ENCODE measurements at regions not wholly inside any gene's neighbourhood (a gene's known extent, or its start where the extent isn't known, plus 50 kb on each side); places are given as distances from the start of the nearest gene placed in this dataset.
A peak's percentile ranks its signal among the peaks of the same experiment; 100 is the strongest.

DNA sequence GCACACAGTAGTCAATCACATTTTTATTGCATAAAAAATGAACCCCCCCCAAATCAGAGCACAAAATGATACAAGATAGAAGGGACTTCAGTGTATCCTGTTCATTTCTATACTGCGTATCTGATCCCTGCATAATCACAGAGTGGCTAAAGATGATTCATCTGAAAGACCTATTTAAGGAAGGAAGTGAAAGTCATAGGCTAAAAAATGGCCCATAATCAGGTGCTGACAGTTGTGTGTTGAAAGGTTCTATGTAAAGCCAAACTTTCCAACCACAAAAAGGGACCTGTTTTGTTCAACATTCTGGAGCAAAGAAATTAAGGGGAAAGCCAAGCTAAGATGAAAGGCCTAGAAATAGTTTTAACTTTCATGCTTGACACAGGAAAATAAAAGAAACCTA is 147.8 kb upstream of the ATP2B1 start (continued):
- TF ChIP-seq MYB (IDR thresholded peaks at IDR 0.05; ENCODE audit: borderline replicate concordance, low read depth, low read length) (0 out of 2 replicates have a peak, but pooled peaks have one; percentile 39), ZSCAN29 (IDR thresholded peaks at IDR 0.05) (0 out of 2 replicates have a peak, but pooled peaks have one; percentile 9), LARP7 (IDR thresholded peaks at IDR 0.05) (no peak), SMAD1 (IDR thresholded peaks at IDR 0.05; ENCODE audit: low read depth, partially characterized antibody) (no peak), HDAC6 (IDR thresholded peaks at IDR 0.05; ENCODE audit: unreplicated experiment) (no peak), BACH1 (IDR thresholded peaks at IDR 0.05; ENCODE audit: borderline replicate concordance) (peak; percentile 89; the same call in 1 of the 2 replicates), CEBPB (IDR thresholded peaks at IDR 0.05; ENCODE audit: borderline replicate concordance in 1 of 2, low read depth in 2 of 2, low read length in 2 of 2) (peak in 1 of 2 experiments; percentile 94; a peak in 1 of 4 replicates), BCL11A (IDR thresholded peaks at IDR 0.05; ENCODE audit: low read depth, low read length) (peak; percentile 85; the same call in 1 of the 2 replicates), KAT2A (conservative IDR thresholded peaks at IDR 0.05; ENCODE audit: control insufficient read depth, low read depth, low read length) (no peak), ESRRA (IDR thresholded peaks at IDR 0.05; ENCODE audit: low read length) (no peak), FOXK2 (IDR thresholded peaks at IDR 0.05) (no peak), MEF2A (IDR thresholded peaks at IDR 0.05; ENCODE audit: insufficient read depth, low read depth, low read length) (peak; percentile 94), TCF12 (IDR thresholded peaks at IDR 0.05; ENCODE audit: low read depth, low read length) (peak; percentile 40; the same call in 1 of the 2 replicates)
- TF ChIP-seq, protein P1, sequence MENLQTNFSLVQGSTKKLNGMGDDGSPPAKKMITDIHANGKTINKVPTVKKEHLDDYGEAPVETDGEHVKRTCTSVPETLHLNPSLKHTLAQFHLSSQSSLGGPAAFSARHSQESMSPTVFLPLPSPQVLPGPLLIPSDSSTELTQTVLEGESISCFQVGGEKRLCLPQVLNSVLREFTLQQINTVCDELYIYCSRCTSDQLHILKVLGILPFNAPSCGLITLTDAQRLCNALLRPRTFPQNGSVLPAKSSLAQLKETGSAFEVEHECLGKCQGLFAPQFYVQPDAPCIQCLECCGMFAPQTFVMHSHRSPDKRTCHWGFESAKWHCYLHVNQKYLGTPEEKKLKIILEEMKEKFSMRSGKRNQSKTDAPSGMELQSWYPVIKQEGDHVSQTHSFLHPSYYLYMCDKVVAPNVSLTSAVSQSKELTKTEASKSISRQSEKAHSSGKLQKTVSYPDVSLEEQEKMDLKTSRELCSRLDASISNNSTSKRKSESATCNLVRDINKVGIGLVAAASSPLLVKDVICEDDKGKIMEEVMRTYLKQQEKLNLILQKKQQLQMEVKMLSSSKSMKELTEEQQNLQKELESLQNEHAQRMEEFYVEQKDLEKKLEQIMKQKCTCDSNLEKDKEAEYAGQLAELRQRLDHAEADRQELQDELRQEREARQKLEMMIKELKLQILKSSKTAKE (IDR thresholded peaks at IDR 0.05; ENCODE audit: low read depth, poor library complexity, severe bottlenecking), result peak; percentile 75
- TF ChIP-seq, protein P2, sequence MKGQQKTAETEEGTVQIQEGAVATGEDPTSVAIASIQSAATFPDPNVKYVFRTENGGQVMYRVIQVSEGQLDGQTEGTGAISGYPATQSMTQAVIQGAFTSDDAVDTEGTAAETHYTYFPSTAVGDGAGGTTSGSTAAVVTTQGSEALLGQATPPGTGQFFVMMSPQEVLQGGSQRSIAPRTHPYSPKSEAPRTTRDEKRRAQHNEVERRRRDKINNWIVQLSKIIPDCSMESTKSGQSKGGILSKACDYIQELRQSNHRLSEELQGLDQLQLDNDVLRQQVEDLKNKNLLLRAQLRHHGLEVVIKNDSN (IDR thresholded peaks at IDR 0.05; ENCODE audit: borderline replicate concordance, extremely low read length, insufficient read depth, low read depth, low read length), result no peak
- TF ChIP-seq, protein P3, sequence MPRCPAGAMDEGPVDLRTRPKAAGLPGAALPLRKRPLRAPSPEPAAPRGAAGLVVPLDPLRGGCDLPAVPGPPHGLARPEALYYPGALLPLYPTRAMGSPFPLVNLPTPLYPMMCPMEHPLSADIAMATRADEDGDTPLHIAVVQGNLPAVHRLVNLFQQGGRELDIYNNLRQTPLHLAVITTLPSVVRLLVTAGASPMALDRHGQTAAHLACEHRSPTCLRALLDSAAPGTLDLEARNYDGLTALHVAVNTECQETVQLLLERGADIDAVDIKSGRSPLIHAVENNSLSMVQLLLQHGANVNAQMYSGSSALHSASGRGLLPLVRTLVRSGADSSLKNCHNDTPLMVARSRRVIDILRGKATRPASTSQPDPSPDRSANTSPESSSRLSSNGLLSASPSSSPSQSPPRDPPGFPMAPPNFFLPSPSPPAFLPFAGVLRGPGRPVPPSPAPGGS (IDR thresholded peaks at IDR 0.05; ENCODE audit: borderline replicate concordance, insufficient read depth, low read depth, low read length, poor library complexity, severe bottlenecking), result peak; percentile 69
- TF ChIP-seq, protein P4, sequence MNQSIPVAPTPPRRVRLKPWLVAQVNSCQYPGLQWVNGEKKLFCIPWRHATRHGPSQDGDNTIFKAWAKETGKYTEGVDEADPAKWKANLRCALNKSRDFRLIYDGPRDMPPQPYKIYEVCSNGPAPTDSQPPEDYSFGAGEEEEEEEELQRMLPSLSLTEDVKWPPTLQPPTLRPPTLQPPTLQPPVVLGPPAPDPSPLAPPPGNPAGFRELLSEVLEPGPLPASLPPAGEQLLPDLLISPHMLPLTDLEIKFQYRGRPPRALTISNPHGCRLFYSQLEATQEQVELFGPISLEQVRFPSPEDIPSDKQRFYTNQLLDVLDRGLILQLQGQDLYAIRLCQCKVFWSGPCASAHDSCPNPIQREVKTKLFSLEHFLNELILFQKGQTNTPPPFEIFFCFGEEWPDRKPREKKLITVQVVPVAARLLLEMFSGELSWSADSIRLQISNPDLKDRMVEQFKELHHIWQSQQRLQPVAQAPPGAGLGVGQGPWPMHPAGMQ (IDR thresholded peaks at IDR 0.05; ENCODE audit: borderline replicate concordance), result no peak
- TF ChIP-seq, protein P5, sequence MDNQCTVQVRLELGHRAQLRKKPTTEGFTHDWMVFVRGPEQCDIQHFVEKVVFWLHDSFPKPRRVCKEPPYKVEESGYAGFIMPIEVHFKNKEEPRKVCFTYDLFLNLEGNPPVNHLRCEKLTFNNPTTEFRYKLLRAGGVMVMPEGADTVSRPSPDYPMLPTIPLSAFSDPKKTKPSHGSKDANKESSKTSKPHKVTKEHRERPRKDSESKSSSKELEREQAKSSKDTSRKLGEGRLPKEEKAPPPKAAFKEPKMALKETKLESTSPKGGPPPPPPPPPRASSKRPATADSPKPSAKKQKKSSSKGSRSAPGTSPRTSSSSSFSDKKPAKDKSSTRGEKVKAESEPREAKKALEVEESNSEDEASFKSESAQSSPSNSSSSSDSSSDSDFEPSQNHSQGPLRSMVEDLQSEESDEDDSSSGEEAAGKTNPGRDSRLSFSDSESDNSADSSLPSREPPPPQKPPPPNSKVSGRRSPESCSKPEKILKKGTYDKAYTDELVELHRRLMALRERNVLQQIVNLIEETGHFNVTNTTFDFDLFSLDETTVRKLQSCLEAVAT (IDR thresholded peaks at IDR 0.05), result peak; percentile 63; the same call in 1 of the 2 replicates
- TF ChIP-seq, protein P6, sequence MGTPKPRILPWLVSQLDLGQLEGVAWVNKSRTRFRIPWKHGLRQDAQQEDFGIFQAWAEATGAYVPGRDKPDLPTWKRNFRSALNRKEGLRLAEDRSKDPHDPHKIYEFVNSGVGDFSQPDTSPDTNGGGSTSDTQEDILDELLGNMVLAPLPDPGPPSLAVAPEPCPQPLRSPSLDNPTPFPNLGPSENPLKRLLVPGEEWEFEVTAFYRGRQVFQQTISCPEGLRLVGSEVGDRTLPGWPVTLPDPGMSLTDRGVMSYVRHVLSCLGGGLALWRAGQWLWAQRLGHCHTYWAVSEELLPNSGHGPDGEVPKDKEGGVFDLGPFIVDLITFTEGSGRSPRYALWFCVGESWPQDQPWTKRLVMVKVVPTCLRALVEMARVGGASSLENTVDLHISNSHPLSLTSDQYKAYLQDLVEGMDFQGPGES (IDR thresholded peaks at IDR 0.05), result no peak
- TF ChIP-seq, protein P7, sequence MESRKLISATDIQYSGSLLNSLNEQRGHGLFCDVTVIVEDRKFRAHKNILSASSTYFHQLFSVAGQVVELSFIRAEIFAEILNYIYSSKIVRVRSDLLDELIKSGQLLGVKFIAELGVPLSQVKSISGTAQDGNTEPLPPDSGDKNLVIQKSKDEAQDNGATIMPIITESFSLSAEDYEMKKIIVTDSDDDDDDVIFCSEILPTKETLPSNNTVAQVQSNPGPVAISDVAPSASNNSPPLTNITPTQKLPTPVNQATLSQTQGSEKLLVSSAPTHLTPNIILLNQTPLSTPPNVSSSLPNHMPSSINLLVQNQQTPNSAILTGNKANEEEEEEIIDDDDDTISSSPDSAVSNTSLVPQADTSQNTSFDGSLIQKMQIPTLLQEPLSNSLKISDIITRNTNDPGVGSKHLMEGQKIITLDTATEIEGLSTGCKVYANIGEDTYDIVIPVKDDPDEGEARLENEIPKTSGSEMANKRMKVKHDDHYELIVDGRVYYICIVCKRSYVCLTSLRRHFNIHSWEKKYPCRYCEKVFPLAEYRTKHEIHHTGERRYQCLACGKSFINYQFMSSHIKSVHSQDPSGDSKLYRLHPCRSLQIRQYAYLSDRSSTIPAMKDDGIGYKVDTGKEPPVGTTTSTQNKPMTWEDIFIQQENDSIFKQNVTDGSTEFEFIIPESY (IDR thresholded peaks at IDR 0.05), result no peak

All from GM12878 (cell line).